ENCODE measurements at regions not wholly inside any gene's neighbourhood (a gene's known extent, or its start where the extent isn't known, plus 50 kb on each side); places are given as distances from the start of the nearest gene placed in this dataset.
"Not testable (repeated sequence)": the region's sequence is repeated elsewhere in the genome, so short reads cannot be mapped to it uniquely, and the experiment has no call there.

DNA sequence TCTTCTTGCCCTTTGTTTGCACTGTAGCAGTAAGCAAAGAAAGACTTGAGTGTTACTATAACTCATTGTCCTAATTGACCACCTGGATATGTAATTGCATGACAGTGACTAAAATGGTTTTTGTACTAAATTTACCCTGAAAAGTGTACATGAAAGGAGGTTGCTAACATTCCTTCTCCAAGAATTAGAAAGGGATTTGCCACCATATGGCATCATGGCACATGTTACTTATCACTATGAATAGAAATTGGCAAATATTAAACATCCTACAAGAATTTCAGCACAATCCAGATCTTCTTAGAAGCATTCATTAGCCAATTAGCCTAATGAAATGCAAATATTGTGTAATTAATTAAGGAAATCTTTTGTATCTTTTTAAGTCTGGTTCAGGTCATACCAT is 834.2 kb downstream of the STPG2 start:
- no peaks in the 10 kb centered on the region for H3K79me2 ChIP-seq (ENCODE audit: insufficient read depth, low read length)
- Mint-ChIP-seq H3K36me3 (ENCODE audit: low read depth, unreplicated experiment) (no peaks in the 10 kb centered on the region), H3K27ac (ENCODE audit: unreplicated experiment) (no peak overlapping the region), H3K27me3 (ENCODE audit: low read depth, unreplicated experiment) (no peaks in the 10 kb centered on the region), H3K9me3 (ENCODE audit: unreplicated experiment) (no peaks in the 10 kb centered on the region), H3K4me3 (ENCODE audit: unreplicated experiment) (no peak overlapping the region), H3K4me1 (ENCODE audit: low read depth, unreplicated experiment) (no peaks in the 10 kb centered on the region)
- no peaks in the 10 kb centered on the region for H3K36me3 ChIP-seq (ENCODE audit: insufficient read depth, low read length)
- H3K4me2 ChIP-seq (ENCODE audit: low read length): no peak overlapping the region
- H4K20me1 ChIP-seq (ENCODE audit: insufficient read depth, low read length): no peaks in the 10 kb centered on the region
- FAIRE-seq: no peak
- DNase-seq (ENCODE audit: low read depth): no peak
- no peak overlapping the region for H2AFZ ChIP-seq (ENCODE audit: low read depth, low read length)
- no peak overlapping the region for H3K4me3 ChIP-seq (ENCODE audit: insufficient read depth, low read depth, low read length)
- H3K9me3 ChIP-seq (ENCODE audit: insufficient read depth, low read depth, low read length): no peaks in the 10 kb centered on the region
- no peak for TF ChIP-seq EZH2 (IDR thresholded peaks at IDR 0.05; ENCODE audit: insufficient read depth, low read length)
- TF ChIP-seq, protein P1, sequence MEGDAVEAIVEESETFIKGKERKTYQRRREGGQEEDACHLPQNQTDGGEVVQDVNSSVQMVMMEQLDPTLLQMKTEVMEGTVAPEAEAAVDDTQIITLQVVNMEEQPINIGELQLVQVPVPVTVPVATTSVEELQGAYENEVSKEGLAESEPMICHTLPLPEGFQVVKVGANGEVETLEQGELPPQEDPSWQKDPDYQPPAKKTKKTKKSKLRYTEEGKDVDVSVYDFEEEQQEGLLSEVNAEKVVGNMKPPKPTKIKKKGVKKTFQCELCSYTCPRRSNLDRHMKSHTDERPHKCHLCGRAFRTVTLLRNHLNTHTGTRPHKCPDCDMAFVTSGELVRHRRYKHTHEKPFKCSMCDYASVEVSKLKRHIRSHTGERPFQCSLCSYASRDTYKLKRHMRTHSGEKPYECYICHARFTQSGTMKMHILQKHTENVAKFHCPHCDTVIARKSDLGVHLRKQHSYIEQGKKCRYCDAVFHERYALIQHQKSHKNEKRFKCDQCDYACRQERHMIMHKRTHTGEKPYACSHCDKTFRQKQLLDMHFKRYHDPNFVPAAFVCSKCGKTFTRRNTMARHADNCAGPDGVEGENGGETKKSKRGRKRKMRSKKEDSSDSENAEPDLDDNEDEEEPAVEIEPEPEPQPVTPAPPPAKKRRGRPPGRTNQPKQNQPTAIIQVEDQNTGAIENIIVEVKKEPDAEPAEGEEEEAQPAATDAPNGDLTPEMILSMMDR (IDR thresholded peaks at IDR 0.05; ENCODE audit: insufficient read depth, low read depth, low read length): no peak
- H3K4me1 ChIP-seq (ENCODE audit: insufficient read depth, low read length): no peaks in the 10 kb centered on the region
- no peak overlapping the region for H3K27ac ChIP-seq (ENCODE audit: low read depth, low read length)
- no peak overlapping the region for H3K9ac ChIP-seq (ENCODE audit: low read length)
- no peaks in the 10 kb centered on the region for H3K27me3 ChIP-seq (ENCODE audit: insufficient read depth, low read length)

DNA sequence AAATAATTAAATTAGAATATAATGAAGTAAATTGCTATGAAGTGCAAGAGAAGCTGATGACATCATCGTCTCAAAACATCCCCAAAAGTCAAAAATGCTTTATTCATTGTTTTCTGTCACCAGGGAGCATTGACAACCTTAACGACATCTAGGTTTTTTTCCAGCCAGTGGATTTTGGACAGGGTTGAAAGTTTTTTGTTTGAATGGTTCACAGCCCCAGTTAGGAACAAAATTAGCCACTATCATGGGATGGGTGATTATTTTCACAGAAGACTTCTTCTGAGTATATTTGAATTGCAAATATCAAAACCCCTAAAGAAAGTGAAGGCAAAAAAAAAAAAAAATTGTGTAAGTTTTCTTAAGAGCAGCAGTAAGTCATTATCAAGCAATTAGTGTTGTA is 826.1 kb downstream of the STPG2 start:
- H3K9me3 ChIP-seq (ENCODE audit: insufficient read depth, low read depth, low read length): no peaks in the 10 kb centered on the region
- no peak overlapping the region for H3K4me3 ChIP-seq (ENCODE audit: insufficient read depth, low read depth, low read length)
- H3K36me3 Mint-ChIP-seq (ENCODE audit: low read depth, unreplicated experiment): no peaks in the 10 kb centered on the region
- H3K4me1 Mint-ChIP-seq (ENCODE audit: low read depth, unreplicated experiment): no peaks in the 10 kb centered on the region
- no peaks in the 10 kb centered on the region for H3K4me1 ChIP-seq (ENCODE audit: insufficient read depth, low read length)
- H4K20me1 ChIP-seq (ENCODE audit: insufficient read depth, low read length): no peaks in the 10 kb centered on the region
- H3K9ac ChIP-seq (ENCODE audit: low read length): no peak overlapping the region
- no peaks in the 10 kb centered on the region for H3K27me3 ChIP-seq (ENCODE audit: insufficient read depth, low read length)
- no peak overlapping the region for H2AFZ ChIP-seq (ENCODE audit: low read depth, low read length)
- no peaks in the 10 kb centered on the region for H3K27me3 Mint-ChIP-seq (ENCODE audit: low read depth, unreplicated experiment)
- no peak for TF ChIP-seq EZH2 (IDR thresholded peaks at IDR 0.05; ENCODE audit: insufficient read depth, low read length)
- TF ChIP-seq, protein P1 (IDR thresholded peaks at IDR 0.05; ENCODE audit: insufficient read depth, low read depth, low read length): no peak
- H3K4me3 Mint-ChIP-seq (ENCODE audit: unreplicated experiment): no peak overlapping the region
- H3K9me3 Mint-ChIP-seq (ENCODE audit: unreplicated experiment): no peaks in the 10 kb centered on the region
- H3K27ac ChIP-seq (ENCODE audit: low read depth, low read length): no peak overlapping the region
- FAIRE-seq (no peak), DNase-seq (ENCODE audit: low read depth) (no peak)
- no peak overlapping the region for H3K27ac Mint-ChIP-seq (ENCODE audit: unreplicated experiment)
- no peaks in the 10 kb centered on the region for H3K79me2 ChIP-seq (ENCODE audit: insufficient read depth, low read length)
- H3K36me3 ChIP-seq (ENCODE audit: insufficient read depth, low read length): no peaks in the 10 kb centered on the region
- no peak overlapping the region for H3K4me2 ChIP-seq (ENCODE audit: low read length)

DNA sequence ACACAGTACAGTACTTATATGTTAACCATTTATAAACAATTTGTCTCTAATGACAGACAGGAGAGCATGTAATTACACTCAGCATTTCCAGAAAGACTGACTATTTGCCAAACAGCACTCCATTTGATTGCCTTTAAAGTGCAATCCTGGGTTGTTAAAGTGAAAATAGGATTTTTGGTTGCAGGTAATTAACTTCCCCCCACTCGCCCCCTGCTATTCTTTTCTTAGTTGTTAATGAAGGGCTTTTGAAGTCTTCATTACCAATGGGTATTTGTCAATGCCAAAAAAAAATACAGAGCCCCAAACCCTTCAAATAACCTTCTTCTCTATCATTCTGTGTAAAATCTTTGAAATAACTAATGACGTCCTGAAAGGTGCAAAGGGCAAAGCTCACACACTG is 825.6 kb downstream of the STPG2 start:
- H3K36me3 Mint-ChIP-seq (ENCODE audit: low read depth, unreplicated experiment): no peaks in the 10 kb centered on the region

DNA sequence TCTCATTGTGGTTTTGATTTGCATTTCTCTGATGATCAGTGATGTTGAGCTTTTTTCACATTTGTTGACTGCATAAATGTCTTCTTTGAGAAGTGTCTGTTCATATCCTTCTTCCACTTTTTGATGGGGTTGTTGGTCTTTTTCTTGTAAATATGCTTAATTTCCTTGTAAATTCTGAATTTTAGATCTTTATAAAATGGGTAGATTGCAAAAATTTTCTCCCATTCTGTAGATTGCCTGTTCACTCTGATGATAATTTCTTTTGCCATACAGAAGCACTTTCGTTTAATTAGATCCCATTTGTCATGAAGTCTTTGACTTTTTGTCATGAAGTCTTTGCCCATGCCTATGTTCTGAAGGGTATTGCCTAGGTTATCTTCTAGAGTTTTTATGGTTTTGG is 817.5 kb downstream of the STPG2 start:
- not testable (repeated sequence) for H4K20me1 ChIP-seq (ENCODE audit: insufficient read depth, low read length); H3K9me3 Mint-ChIP-seq (ENCODE audit: unreplicated experiment); H3K9ac ChIP-seq (ENCODE audit: low read length); H2AFZ ChIP-seq (ENCODE audit: low read depth, low read length); H3K4me1 ChIP-seq (ENCODE audit: insufficient read depth, low read length); H3K27ac ChIP-seq (ENCODE audit: low read depth, low read length); FAIRE-seq; H3K36me3 Mint-ChIP-seq (ENCODE audit: low read depth, unreplicated experiment); H3K36me3 ChIP-seq (ENCODE audit: insufficient read depth, low read length); H3K4me3 ChIP-seq (ENCODE audit: insufficient read depth, low read depth, low read length); H3K4me3 Mint-ChIP-seq (ENCODE audit: unreplicated experiment); H3K27me3 ChIP-seq (ENCODE audit: insufficient read depth, low read length); H3K27me3 Mint-ChIP-seq (ENCODE audit: low read depth, unreplicated experiment); H3K9me3 ChIP-seq (ENCODE audit: insufficient read depth, low read depth, low read length); H3K4me1 Mint-ChIP-seq (ENCODE audit: low read depth, unreplicated experiment); DNase-seq (ENCODE audit: low read depth); H3K4me2 ChIP-seq (ENCODE audit: low read length); H3K27ac Mint-ChIP-seq (ENCODE audit: unreplicated experiment); H3K79me2 ChIP-seq (ENCODE audit: insufficient read depth, low read length)

More for the DNA sequence above, 825.6 kb downstream of the STPG2 start:
- Histone ChIP-seq H3K36me3 (ENCODE audit: insufficient read depth, low read length) (no peaks in the 10 kb centered on the region), H2AFZ (ENCODE audit: low read depth, low read length) (no peak overlapping the region), H3K27me3 (ENCODE audit: insufficient read depth, low read length) (no peaks in the 10 kb centered on the region), H3K4me2 (ENCODE audit: low read length) (no peak overlapping the region), H3K4me1 (ENCODE audit: insufficient read depth, low read length) (no peaks in the 10 kb centered on the region), H4K20me1 (ENCODE audit: insufficient read depth, low read length) (no peaks in the 10 kb centered on the region), H3K79me2 (ENCODE audit: insufficient read depth, low read length) (no peaks in the 10 kb centered on the region), H3K9ac (ENCODE audit: low read length) (no peak overlapping the region), H3K27ac (ENCODE audit: low read depth, low read length) (no peak overlapping the region), H3K4me3 (ENCODE audit: insufficient read depth, low read depth, low read length) (no peak overlapping the region), H3K9me3 (ENCODE audit: insufficient read depth, low read depth, low read length) (no peaks in the 10 kb centered on the region)
- H3K4me1 Mint-ChIP-seq (ENCODE audit: low read depth, unreplicated experiment): no peaks in the 10 kb centered on the region
- H3K9me3 Mint-ChIP-seq (ENCODE audit: unreplicated experiment): no peaks in the 10 kb centered on the region
- no peaks in the 10 kb centered on the region for H3K27me3 Mint-ChIP-seq (ENCODE audit: low read depth, unreplicated experiment)
- H3K4me3 Mint-ChIP-seq (ENCODE audit: unreplicated experiment): no peak overlapping the region
- no peak for FAIRE-seq
- no peak for DNase-seq (ENCODE audit: low read depth)
- TF ChIP-seq, protein P1 (IDR thresholded peaks at IDR 0.05; ENCODE audit: insufficient read depth, low read depth, low read length): no peak
- TF ChIP-seq EZH2 (IDR thresholded peaks at IDR 0.05; ENCODE audit: insufficient read depth, low read length): no peak
- H3K27ac Mint-ChIP-seq (ENCODE audit: unreplicated experiment): no peak overlapping the region
